Astrocyte (in vitro differentiated cells and primary cell): ENCODE measurements at regions not wholly inside any gene's neighbourhood (a gene's known extent, or its start where the extent isn't known, plus 50 kb on each side); places are given as distances from the start of the nearest gene placed in this dataset.

Experiments used
- CTCF ChIP-seq: IDR thresholded peaks from 2 replicates; pipeline ENCODE4 v1.5.1; 2011; ENCODE audit warnings: low read depth, mild to moderate bottlenecking, inconsistent platforms, low read length, moderate library complexity; ENCODE audit not compliant: insufficient read depth
- EZH2 ChIP-seq: IDR thresholded peaks from 2 replicates; pipeline ENCODE4 v1.6.1; 2012; ENCODE audit warnings: mild to moderate bottlenecking, low read length, inconsistent platforms; ENCODE audit not compliant: insufficient read depth

DNA sequence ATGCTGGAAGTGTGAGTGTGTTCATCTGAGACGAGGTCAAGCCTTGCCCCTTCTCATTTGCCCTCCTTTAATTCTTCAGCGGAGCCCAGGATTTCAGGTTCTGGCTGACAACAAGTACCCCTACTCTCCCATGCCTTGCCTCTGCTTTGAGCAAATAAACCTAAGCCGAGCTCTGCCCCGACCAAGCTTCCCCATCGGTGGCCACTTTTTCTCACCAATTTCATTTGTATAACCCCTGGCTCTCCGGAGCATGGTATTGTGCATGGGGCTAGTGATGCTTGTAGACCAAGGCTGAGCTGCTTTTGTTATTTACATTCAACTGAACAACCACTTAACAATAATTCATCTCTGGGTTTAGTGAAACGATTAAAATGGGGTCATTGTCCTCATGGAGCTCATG lies 100.2 kb upstream of the RAB3GAP2 start:
- no peak for TF ChIP-seq CTCF
- TF ChIP-seq EZH2 = no peak
